SU-DHL-6 (cell line): ENCODE measurements at regions not wholly inside any gene's neighbourhood (a gene's known extent, or its start where the extent isn't known, plus 50 kb on each side); places are given as distances from the start of the nearest gene placed in this dataset.

Experiments used
- H2AFZ ChIP-seq: fragments of 200-600 bp; sonication (generic); 2 replicates; pipeline ENCODE4 v1.6.1; 2014; ENCODE audit warnings: low read depth, mild to moderate bottlenecking, moderate library complexity, mixed read lengths, antibody characterized with exemption, low read length; ENCODE audit not compliant: severe bottlenecking
- H3F3A ChIP-seq: fragments of 200-600 bp; shearing (Covaris generic); 2 replicates; pipeline ENCODE4 v1.6.0; 2016; ENCODE audit warnings: antibody characterized with exemption, mild to moderate bottlenecking; ENCODE audit not compliant: insufficient read depth
- H3K27ac ChIP-seq: fragments of 200-600 bp; sonication (generic); 2 replicates; pipeline ENCODE4 v1.5.1; 2016; ENCODE audit warnings: low read depth, mild to moderate bottlenecking, low read length, moderate library complexity, mixed read lengths
- H3K27me3 ChIP-seq: fragments of 200-600 bp; sonication (generic), shearing (Covaris generic); 2 replicates; pipeline ENCODE4 v1.6.0; 2014; ENCODE audit warnings: mild to moderate bottlenecking, low read length
- H3K36me3 ChIP-seq: fragments of 200-600 bp; sonication (generic); 2 replicates; pipeline ENCODE4 v1.6.1; 2014; ENCODE audit warnings: mild to moderate bottlenecking, low read length, mixed read lengths
- H3K4me2 ChIP-seq: fragments of 300-600, 200-600 bp; shearing (Covaris generic), sonication (generic); 2 replicates; pipeline ENCODE4 v1.6.0; 2014; ENCODE audit warnings: low read length, low read depth, mild to moderate bottlenecking; ENCODE audit not compliant: poor library complexity, severe bottlenecking
- H3K4me3 ChIP-seq: fragments of 200-600 bp; sonication (generic); 2 replicates; pipeline ENCODE4 v1.5.1; 2014; ENCODE audit warnings: antibody characterized with exemption, low read length, mild to moderate bottlenecking, mixed read lengths; ENCODE audit not compliant: insufficient read depth, poor library complexity, severe bottlenecking
- H3K79me2 ChIP-seq: fragments of 200-600 bp; sonication (generic); 2 replicates; pipeline ENCODE4 v1.6.1; 2014; ENCODE audit warnings: mild to moderate bottlenecking, low read length, moderate library complexity; ENCODE audit not compliant: insufficient read depth
- H3K9ac ChIP-seq: fragments of 200-600 bp; sonication (generic); 2 replicates; pipeline ENCODE4 v1.7.0; 2014; ENCODE audit warnings: mild to moderate bottlenecking, low read length
- H3K9me2 ChIP-seq: fragments of 200-600 bp; sonication (generic); replicated peaks from 2 replicates; pipeline ENCODE4 v1.6.1; 2014; ENCODE audit warnings: low read length; ENCODE audit not compliant: insufficient read depth
- H3K9me3 ChIP-seq: fragments of 200-600 bp; sonication (generic); 2 replicates; pipeline ENCODE4 v1.6.1; 2014; ENCODE audit warnings: low read length, mixed read lengths; ENCODE audit not compliant: insufficient read depth
- H4K20me1 ChIP-seq: fragments of 200-600 bp; sonication (generic); 2 replicates; pipeline ENCODE4 v1.6.1; 2014; ENCODE audit warnings: low read depth, mild to moderate bottlenecking, antibody characterized with exemption, low read length, moderate library complexity, mixed read lengths
- EZH2phosphoT487 ChIP-seq: fragments of 200-600 bp; sonication (generic), shearing (Covaris generic); conservative IDR thresholded peaks from 2 replicates; pipeline ENCODE4 v1.6.1; 2018; ENCODE audit warnings: mild to moderate bottlenecking, antibody characterized with exemption, low read length, moderate library complexity, mixed read lengths
- TF ChIP-seq, protein P1 (sequence below): fragments of 200-600 bp; sonication (generic); IDR thresholded peaks from one replicate; pipeline ENCODE4 v1.5.1; 2017; ENCODE audit warnings: antibody characterized with exemption, mild to moderate bottlenecking, low read length, moderate library complexity; ENCODE audit not compliant: insufficient read depth, poor library complexity, severe bottlenecking

- no peaks in the 10 kb centered on the region for H3K27me3 ChIP-seq
- no peaks in the 10 kb centered on the region for H3K36me3 ChIP-seq
- no peak overlapping the region for H3K27ac ChIP-seq
- H3K9ac ChIP-seq, result no peak overlapping the region
- H3K9me3 ChIP-seq, result no peaks in the 10 kb centered on the region
- H2AFZ ChIP-seq, result no peak overlapping the region
- no peaks in the 10 kb centered on the region for H3F3A ChIP-seq
- H3K4me3 ChIP-seq, result no peak overlapping the region
- H4K20me1 ChIP-seq, result no peaks in the 10 kb centered on the region
- H3K4me2 ChIP-seq, result no peak overlapping the region
- H3K79me2 ChIP-seq, result no peaks in the 10 kb centered on the region
- no peaks in the 10 kb centered on the region for H3K9me2 ChIP-seq
- TF ChIP-seq EZH2phosphoT487, result no peak
- TF ChIP-seq, protein P1, sequence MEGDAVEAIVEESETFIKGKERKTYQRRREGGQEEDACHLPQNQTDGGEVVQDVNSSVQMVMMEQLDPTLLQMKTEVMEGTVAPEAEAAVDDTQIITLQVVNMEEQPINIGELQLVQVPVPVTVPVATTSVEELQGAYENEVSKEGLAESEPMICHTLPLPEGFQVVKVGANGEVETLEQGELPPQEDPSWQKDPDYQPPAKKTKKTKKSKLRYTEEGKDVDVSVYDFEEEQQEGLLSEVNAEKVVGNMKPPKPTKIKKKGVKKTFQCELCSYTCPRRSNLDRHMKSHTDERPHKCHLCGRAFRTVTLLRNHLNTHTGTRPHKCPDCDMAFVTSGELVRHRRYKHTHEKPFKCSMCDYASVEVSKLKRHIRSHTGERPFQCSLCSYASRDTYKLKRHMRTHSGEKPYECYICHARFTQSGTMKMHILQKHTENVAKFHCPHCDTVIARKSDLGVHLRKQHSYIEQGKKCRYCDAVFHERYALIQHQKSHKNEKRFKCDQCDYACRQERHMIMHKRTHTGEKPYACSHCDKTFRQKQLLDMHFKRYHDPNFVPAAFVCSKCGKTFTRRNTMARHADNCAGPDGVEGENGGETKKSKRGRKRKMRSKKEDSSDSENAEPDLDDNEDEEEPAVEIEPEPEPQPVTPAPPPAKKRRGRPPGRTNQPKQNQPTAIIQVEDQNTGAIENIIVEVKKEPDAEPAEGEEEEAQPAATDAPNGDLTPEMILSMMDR, result no peak
Measured at GRCh38 chr18:32621034-32621433, 150.4 kb upstream of the GAREM1 start.

GRCh38 chr18:32618546-32618945 is 147.9 kb upstream of the GAREM1 start:
- H3F3A ChIP-seq, result no peaks in the 10 kb centered on the region

DNA sequence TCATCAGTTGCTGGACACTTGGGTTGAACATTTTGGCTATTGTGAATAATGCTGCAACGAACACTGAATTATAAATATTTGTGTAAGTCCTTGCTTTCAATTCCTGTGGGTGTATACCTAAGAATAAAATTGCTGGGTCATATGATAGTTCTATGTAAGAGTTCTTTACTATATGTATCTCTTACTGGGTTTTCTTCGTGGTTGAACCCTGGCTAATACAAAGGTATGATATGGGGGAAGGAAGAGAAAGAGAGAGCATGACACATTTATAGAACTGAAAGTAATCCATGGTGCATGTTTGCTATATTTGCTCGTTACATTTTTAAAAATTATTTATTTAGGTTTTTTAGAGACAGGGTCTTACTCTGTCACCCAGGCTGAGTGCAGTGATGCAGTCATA is 143.1 kb upstream of the GAREM1 start:
- H3K9me2 ChIP-seq, result no peaks in the 10 kb centered on the region
- no peak overlapping the region for H3K9ac ChIP-seq
- H3K27me3 ChIP-seq, result no peaks in the 10 kb centered on the region
- no peaks in the 10 kb centered on the region for H3K79me2 ChIP-seq
- no peak for TF ChIP-seq EZH2phosphoT487
- TF ChIP-seq, protein P1, result no peak
- H4K20me1 ChIP-seq, result no peaks in the 10 kb centered on the region
- no peak overlapping the region for H3K4me2 ChIP-seq
- H3K4me3 ChIP-seq, result no peak overlapping the region
- H3K27ac ChIP-seq, result no peak overlapping the region
- H3K9me3 ChIP-seq, result no peaks in the 10 kb centered on the region
- no peaks in the 10 kb centered on the region for H3K36me3 ChIP-seq
- no peaks in the 10 kb centered on the region for H3F3A ChIP-seq
- no peak overlapping the region for H2AFZ ChIP-seq

More at GRCh38 chr18:32618546-32618945, 147.9 kb upstream of the GAREM1 start:
- Histone ChIP-seq H3K4me2 (no peak overlapping the region), H3K9me3 (no peaks in the 10 kb centered on the region), H3K4me3 (no peak overlapping the region), H3K27ac (no peak overlapping the region), H4K20me1 (no peaks in the 10 kb centered on the region), H3K36me3 (no peaks in the 10 kb centered on the region), H2AFZ (no peak overlapping the region), H3K79me2 (no peaks in the 10 kb centered on the region), H3K9me2 (no peaks in the 10 kb centered on the region), H3K27me3 (no peaks in the 10 kb centered on the region), H3K9ac (no peak overlapping the region)
- TF ChIP-seq, protein P1, result no peak
- TF ChIP-seq EZH2phosphoT487, result no peak

DNA sequence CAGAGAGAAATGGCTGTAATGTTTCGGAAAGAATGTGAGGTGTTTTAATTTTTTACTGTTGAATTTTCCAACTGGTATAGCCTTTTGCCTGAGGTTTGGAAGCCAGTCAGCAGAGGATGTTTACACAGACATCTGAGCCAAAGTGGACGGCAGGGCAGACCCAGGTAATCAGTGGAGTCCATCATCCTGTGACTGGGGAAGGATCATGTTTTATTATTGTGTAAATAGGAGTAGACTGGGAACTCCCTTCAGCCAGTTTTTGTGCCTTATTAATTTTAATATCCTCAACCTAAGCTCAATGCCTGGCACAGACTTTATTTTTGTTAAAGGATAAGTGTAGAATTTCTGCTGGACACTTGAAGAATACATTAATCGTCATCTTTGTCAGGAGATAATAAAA is 142.0 kb upstream of the GAREM1 start:
- H3K4me3 ChIP-seq, result no peak overlapping the region
- no peaks in the 10 kb centered on the region for H3K9me3 ChIP-seq
- H4K20me1 ChIP-seq, result no peaks in the 10 kb centered on the region
- no peaks in the 10 kb centered on the region for H3F3A ChIP-seq
- no peaks in the 10 kb centered on the region for H3K27me3 ChIP-seq
- TF ChIP-seq EZH2phosphoT487, result no peak
- no peak overlapping the region for H2AFZ ChIP-seq
- H3K9ac ChIP-seq, result no peak overlapping the region
- no peaks in the 10 kb centered on the region for H3K36me3 ChIP-seq
- H3K27ac ChIP-seq, result no peak overlapping the region
- no peaks in the 10 kb centered on the region for H3K9me2 ChIP-seq
- H3K4me2 ChIP-seq, result no peak overlapping the region
- H3K79me2 ChIP-seq, result no peaks in the 10 kb centered on the region
